TTC549 (cell line): ENCODE measurements at regions not wholly inside any gene's neighbourhood (a gene's known extent, or its start where the extent isn't known, plus 50 kb on each side); places are given as distances from the start of the nearest gene placed in this dataset.
"Not testable (repeated sequence)": the region's sequence is repeated elsewhere in the genome, so short reads cannot be mapped to it uniquely, and the experiment has no call there.

Experiments
- FAIRE-seq: peaks from 2 replicates; lab custom pipeline; 2012; peaks lifted over from hg19 to GRCh38; lab: Jason Lieb, UNC

DNA sequence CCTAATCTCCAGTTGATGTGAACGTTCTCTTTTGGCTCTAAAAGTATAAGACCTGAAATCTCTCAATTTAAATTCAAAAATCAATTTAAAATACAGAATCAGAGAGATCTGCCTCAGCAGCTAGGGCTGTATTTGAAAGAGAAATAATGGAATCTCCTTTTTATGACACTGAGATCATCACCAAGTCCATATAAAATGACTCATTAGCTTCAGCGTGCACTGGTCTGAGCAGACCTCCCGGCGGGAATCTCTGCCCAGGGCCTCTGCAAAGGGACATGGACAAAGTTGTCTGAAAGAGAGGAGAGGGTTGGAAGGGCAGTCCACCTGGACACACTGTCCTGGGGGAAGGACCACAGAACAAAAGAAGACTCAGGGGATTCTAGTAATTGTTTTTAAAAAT lies 855.6 kb downstream of the EFNB2 start:
- no peak for FAIRE-seq

DNA sequence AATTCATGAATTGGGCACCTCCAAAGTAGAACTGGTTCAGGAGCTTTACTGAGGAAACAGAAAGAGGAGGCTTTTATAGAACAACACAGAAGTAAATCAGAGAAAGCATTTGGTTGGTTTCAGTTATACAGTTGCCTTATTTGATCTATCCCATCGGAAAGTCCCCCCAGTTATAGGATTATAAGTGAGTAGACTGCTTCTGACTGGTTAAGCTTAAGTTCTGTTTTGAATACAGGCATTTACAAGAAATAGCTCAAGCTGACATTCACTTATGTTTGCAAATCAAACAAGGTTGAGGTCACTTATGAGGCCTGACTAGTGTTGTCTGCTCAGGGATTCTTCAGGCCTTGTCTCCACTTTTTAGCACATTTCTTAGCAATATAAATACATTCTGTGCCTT lies 857.4 kb downstream of the EFNB2 start:
- no peak for FAIRE-seq

DNA sequence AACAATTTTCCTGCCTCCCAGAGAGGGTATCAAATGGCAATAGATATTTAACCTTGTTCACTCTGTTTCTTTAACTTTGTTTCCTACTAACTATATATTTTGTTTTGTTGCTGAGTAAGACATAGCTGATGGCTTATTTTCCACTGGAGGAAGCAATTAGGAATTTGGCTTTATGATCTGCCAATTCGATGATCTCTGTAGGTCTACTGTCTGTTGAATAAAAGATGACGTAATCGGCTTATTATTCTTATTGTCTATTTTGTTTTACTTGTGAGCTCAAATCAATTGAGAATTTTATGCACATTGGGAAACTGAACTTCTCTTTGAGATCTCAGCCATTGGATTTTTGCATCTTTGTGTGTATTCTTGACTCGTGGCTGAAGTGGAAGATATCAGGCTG lies 862.6 kb downstream of the EFNB2 start:
- FAIRE-seq, result no peak

DNA sequence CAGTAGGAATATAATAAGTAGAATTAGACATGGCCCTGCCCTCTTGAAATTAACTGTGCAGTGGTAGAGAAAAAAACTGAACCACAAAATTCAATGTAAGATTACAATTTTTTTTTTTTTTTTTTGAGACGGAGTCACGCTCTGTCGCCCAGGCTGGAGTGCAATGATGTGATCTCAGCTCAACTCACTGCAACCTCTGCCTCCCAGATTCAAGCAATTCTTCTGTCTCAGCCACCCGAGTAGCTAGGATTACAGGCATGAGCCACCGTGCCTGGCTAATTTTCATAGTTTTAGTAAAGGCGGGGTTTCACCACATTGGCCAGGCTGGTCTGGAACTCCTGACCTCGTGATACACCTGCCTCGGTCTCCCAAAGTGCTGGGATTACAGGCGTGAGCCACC lies 864.3 kb downstream of the EFNB2 start:
- not testable (repeated sequence) for FAIRE-seq

DNA sequence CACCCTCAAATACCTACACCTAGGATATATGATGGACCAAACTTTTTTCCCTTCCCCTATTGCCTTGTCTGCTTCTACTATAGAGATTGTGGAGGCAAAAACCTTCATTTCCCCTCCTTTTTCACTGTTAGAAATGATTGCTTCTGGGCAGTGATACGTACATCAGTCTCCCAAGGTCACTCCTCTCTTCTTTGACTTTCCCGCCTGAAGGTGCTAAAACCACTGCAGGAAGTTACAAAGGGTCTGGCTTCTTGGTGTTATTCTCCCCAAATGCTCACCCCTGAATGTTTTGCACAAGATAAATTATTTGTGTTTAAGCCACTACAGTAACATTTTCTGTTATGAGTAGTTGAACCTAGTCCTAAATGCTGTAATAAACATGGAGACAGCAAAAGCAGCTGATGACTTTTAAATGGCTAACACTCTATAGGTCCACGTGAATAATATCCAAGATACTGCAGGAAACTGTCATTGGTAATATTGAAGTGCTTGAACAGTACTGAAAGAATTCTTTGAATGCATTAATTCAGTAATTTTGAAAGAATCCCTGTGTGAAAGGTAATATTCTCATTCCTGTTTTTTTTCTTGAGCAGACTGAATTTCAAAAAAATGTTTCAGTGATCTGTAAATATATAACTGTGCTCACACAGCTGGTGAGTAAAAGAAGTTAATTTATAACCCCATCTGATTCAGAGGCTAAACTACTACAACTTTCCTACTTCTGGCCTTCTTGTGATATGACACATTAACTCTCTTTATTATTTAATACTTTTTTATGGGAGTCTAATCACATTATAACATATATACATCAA lies 865.1 kb downstream of the EFNB2 start:
- no peak for FAIRE-seq

DNA sequence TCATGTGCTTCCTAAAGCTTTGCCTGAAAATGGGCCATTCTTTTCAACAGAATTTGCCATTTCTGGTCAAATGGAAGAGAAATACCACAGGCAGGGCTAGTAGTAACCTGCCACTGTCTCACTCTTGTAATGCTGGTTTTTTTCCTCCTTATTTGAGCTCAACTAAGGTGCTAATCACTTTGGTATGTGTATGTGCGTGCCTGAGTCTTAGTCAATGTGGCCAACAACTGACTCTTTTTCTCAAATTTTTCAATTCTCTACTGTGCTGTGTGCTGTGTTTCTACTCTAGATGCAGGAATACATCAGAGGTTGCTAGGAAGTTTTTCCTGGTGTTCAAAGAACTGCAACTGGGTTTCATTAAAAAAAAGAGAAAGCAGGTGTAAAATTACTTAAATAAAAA lies 870.2 kb downstream of the EFNB2 start:
- FAIRE-seq, result no peak

DNA sequence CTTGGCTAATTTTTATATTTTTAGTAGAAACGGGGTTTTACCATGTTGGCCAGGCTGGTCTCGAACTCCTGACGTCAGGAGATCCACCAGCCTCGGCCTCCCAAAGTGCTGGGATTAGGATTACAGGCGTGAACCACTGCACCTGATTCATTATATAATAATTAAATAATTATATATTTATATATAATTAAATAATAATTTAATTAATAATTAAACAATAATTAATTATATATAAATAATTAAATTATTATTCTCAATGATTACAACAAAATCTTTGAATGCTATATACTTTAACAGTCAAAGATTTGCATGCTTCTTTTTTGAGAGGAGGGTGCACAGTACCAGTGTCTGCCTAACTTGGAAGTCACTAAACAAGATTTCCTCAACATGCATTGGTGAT lies 872.3 kb downstream of the EFNB2 start:
- no peak for FAIRE-seq

DNA sequence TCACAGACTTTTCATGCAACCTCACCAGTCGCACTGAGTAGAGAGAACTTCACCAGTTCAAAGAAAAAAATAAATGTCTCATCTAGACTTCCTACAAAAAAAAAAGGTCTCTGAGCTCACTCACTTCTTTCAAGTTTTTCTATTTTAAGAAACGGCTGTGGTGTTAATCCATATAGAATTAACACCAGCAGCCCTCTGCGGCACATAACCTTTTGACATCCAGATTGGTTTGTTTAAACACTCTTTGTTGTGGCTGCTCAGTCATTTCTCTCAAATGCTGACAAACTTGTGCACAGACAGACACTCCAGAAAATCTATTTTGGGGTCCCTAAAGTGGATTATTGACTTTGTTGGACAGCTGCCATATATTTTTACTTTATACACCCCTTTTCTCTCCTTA lies 874.9 kb downstream of the EFNB2 start:
- FAIRE-seq, result no peak

DNA sequence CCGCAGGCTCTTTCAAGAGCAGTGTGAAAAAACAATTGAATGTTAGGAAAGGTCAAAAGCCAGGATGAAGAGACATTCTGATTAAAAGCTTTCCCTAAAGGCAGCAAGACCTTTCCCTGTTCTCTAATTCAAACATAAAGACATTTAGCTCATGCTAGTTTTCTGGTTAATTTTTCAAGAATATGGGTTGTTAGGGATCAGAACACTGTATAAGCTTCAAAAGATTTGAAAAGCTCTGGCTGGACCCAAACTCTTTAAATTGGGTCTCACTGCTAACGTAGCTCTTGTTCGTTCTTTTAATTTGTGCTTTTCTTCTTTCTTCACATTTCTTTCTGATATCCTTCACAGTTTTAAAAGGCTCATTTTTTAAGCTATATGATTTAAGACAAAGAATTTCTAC lies 877.0 kb downstream of the EFNB2 start:
- FAIRE-seq, result no peak

DNA sequence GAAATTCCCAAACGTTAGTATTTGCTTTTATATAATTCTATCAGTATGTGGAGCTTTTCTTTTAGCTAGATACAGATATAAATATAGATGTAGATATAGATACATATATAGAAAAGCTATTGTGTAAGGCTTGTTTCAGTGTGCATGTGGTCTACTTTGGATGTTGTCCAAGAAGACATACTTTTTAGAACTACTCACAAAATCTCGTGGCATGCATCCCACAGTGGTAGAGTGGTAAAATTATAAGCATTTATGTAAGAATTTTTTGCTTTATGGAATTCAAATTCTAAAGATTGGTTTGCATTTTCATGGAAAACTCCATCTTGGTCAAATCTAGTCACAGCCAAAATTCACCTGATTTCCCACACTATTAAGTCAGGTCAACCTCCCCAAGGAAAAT lies 880.4 kb downstream of the EFNB2 start:
- no peak for FAIRE-seq

DNA sequence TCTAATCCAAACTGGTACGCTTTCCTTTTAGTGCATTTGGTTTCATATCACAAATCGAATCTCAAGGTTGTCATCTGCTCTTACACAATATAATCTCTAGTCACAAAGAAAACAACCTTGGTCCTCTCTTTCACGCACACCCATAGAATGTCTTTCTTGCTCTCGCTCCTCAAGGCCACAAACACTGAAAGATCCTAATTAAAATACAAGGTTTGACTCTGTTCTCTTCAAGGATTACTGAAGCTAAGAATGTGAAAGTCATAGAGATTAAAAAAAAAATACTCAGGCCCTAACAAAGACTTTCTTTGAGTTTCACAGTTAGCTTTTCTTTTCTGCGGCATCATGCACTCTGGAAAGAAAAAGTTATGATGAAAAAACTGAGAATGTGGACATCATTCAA lies 891.5 kb downstream of the EFNB2 start:
- no peak for FAIRE-seq

DNA sequence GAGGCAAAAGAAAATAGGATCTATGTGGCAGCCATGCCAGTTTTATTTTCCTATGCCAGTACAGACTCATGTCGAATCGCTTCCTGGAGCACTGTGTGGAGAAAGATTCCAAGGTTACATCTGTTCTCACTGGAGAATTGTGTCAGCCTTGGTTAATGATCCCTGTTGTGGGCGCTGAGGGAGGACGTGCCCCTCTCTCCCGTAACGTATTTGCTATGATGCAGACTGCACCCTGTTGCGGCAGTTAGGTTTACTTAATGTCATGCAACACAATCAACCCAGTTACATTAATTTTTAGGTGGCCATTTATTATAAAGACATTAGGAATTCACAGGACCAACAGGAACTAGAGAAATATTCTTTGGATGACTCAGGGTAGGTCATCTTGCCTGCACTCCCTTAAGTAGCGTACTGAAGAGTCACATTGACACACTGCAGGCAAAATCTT lies 892.9 kb downstream of the EFNB2 start:
- FAIRE-seq, result no peak

DNA sequence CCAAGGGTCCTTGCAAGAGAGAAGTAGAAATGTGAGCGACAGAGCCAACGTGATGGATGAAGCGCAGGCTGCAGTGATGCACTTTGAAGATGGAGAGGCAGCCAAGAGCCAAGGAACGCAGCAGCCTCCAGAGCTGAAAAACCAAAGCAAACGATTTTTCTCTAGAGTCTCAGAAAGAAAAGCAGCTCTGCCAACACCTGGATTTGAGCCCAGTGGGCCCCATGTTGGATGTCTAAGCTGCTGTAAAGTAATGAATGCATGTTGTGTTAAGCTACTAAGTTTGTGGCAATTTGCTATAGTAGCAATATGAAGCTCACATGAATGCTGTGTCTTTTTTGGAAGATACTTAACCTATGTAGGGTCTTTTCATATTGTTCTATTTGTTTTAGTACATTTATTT lies 894.3 kb downstream of the EFNB2 start:
- FAIRE-seq, result no peak

DNA sequence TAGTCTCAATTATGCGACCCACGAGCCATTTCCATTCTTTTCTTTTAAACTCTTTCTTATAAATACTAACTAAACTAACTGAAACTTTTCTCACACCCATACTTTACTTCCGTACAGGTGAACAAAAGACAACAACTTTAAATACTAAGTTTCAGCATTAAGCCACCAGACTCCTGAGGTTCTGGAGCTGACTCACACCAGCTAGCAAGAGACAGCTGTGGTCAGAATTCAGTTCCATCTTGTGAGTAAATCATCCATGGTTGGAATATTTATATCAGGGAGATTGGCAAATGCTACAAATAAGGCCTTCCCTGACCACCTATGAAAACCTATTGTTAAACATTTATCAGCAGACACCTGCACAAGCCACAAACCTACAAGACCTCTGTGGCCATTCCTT lies 897.0 kb downstream of the EFNB2 start:
- FAIRE-seq, result no peak

DNA sequence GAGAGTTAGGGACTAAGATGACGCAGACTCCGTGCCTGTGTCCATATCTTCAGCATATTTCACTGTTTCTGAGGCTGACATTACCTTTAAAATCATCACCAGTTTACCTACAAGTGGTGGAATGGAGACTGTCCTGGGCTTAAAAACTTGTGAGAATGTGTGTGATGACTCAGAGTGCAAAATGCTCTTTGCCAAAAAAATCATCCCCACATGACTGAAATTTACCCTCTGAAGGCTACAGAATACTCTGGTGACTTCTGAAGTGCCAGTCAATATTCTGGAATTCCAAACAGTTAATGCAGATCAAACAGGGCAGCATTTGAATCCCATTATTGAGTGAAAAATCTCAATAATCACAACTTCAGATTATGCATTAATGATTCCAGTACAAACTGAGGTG lies 901.4 kb downstream of the EFNB2 start:
- no peak for FAIRE-seq

DNA sequence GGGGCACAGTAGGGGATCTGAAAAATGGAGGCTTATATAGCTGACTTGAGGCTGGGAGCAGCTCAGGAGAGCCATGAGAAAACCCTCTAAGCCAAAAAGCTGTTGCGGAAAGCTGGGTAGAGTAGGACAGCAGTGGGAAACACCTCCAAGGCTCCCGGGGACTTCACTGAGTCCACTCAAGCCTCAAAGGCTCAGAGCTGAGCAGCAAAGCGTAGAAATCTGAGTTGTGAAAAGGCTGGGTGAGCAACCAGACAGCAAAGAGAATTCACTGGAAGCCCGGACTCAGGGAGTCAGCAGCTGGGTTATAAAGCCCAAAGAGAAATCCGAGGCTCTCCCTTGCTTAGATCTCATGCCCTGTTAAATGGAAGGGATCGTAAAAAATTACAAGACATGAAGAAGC lies 905.0 kb downstream of the EFNB2 start:
- FAIRE-seq, result no peak

DNA sequence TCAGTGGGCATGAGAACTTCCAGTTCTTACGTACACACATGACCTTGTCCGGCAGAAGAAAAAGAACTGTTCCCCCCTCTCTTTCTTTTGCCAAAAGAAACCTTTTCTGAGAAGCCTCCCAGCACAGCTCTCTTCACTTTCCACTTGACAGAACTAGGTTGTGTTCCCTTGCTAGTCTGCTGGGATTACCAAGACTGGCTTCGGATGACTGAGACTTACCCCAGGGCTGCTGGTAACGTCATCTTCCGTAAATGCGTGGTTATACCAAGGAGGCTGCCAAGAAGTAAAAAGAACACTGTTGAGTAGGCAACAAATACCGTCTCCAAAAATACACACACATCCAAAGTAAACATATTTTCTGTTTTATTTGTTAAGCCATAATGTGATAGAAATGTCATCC lies 908.2 kb downstream of the EFNB2 start:
- FAIRE-seq, result no peak

DNA sequence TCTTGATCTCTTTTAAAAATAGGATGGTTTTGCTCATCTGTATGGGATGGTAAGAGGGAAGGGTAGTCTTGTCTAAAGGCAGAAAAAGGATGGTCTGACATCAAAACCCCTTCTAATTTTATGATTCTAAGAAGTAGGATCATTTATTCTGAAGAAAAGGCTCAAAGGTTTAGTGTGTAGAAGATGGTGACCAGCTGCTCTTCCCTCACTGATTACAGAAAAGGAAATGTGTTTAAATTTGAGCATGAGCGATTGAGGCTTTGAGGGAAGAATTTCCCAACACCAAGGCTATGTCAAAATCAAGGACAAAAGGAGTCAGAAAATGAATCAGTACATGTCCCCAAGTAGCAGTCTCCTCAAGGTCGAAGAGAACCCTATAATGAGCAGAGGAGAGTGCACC lies 909.8 kb downstream of the EFNB2 start:
- FAIRE-seq, result no peak

DNA sequence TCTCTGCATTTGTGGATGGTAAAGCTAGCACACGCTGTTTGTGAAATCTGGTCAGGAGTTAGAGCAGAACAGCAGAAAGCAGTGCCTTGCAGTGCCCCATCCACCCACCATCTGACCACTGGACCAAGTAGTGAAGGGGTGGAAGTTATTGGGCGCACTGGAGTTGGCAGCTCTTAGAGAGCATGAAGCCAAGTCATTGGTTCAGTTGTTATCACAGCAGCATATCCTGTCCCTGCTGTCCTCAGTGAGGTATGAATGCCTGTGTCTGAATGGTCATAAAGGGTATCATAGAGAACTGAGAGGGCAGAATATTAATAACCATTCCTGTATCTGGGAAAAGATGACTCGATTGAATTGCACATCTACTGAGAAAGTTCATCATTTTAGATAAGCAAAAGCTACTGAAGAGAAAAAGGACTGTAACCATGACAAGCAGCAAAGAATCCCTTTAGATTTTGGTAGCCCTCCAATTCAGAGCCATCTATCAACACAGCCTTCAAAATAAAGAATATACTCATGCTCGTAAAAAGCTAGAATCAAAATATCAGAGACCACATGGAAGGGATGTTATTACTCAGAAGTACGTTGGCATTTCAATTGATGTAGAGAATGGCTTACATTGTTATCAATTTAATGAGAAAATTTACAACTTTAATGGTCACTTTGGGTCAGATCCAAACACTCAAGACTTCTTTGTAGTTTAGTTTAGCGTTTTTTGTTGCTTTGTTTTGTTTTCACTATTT lies 919.0 kb downstream of the EFNB2 start:
- no peak for FAIRE-seq

DNA sequence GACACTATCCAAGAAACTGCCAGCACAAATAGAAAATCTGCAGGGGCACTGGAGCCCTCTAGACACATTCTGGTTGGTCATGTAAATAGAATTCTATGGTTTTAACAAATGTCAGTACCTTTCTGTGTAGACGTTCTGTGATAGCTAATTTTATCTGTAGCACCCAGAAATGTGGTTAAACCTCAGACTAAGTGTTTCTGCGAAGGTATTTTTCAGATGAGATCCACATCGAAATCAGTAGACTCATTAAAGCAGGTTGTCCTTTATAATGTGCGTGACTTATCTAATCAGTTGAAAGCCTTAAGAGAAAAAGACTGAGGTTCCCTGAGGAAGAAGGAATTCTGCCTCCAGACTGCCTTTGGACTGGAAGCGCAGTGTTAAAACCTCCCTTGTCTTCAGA lies 922.9 kb downstream of the EFNB2 start:
- no peak for FAIRE-seq

DNA sequence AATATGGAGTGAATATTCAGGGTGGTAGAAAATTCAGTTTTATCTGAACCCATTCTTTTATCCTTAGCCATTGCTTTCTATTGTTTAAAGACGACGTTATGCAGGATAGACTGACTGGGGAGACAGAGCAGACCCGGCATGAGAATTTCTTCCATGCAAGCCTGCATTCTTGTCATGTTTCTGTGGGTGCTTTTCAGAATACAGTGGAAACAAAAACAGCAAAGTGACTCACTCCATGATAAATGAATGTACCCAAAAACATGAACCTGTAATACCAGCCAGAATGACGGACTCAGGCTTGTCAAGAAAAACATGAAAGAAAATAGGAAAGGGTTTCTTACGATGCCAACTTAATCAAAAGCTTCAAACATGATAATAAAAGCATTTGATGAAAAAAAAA lies 924.0 kb downstream of the EFNB2 start:
- no peak for FAIRE-seq

DNA sequence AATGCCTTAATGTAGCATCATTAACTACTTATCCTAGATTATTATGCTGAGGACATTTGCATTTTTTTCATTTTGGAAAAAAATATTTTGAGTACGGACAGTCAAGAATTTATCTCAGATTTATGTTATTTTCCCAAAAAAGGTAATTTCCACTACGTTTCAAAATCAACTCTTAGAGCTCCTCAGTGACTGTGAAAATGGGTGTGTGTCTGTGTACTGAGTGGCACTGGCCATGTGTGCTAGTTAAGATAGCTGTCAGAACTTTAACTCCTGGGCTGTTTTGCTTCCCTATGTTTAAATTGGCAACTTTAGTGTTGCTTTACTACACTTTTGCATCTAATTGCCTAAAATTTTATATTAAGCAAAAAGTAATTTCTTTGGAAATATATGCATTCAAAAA lies 927.4 kb downstream of the EFNB2 start:
- no peak for FAIRE-seq

DNA sequence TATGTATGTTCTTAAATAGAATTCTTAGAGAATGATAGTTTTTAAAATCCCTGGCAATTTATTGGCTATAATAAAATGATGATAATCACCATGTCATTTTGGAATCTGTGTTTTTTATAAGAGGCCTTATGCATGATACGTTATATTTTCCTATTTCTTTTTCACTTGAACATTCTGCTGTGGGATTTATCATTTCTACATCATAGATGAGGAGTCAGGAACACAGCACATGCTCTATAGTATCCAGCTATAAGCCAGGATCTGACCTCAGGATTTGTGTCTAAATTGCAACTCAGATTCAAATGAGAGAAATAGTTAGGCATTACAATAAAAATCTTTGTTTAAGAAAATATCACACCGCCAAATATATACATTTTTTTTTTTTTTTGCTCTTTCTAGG lies 928.0 kb downstream of the EFNB2 start:
- no peak for FAIRE-seq

DNA sequence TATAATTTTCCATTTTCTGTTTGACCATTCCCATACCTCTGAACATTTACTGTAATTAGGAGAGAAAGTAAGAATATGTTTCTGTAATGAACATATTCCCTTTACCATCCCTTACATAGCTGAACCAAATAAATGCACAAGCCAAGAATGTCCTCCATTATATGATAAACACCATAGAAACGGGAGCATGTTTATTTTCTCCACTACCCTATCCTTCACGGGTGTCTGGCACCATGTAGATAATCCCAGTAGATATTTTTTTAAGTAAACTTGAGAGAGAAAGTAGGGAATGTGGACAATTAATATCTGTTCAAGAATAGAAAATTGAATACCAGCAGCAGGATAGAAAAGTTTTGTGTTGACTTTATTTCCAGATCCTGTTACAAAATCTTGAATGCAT lies 928.4 kb downstream of the EFNB2 start:
- no peak for FAIRE-seq
